Activated CD4-positive, alpha-beta T cell treated with anti-CD3 and anti-CD28 coated beads, Interleukin-2, amount 10 ng/mL, durations not matched to agents 24 days and 14 days (primary cell): ENCODE measurements at regions not wholly inside any gene's neighbourhood (a gene's known extent, or its start where the extent isn't known, plus 50 kb on each side); places are given as distances from the start of the nearest gene placed in this dataset.
"Not testable (repeated sequence)": the region's sequence is repeated elsewhere in the genome, so short reads cannot be mapped to it uniquely, and the experiment has no call there.

ENCODE experiments used
- DNase-seq: peaks from one replicate; pipeline ENCODE4 v3.0.0; 2022
- H3K27ac Mint-ChIP-seq: one replicate; pipeline ENCODE4 v1.8.0; 2022; ENCODE audit warnings: mild to moderate bottlenecking, mixed read lengths
- H3K27me3 Mint-ChIP-seq: one replicate; pipeline ENCODE4 v1.8.0; 2022; ENCODE audit warnings: mixed read lengths
- H3K36me3 Mint-ChIP-seq: one replicate; pipeline ENCODE4 v1.8.0; 2022; ENCODE audit warnings: low read depth, mild to moderate bottlenecking, mixed read lengths
- H3K4me1 Mint-ChIP-seq: one replicate; pipeline ENCODE4 v1.8.0; 2021; ENCODE audit warnings: mixed read lengths
- H3K4me3 Mint-ChIP-seq: one replicate; pipeline ENCODE4 v1.8.0; 2022; ENCODE audit warnings: mild to moderate bottlenecking, moderate library complexity, mixed read lengths
- H3K9me3 Mint-ChIP-seq: one replicate; pipeline ENCODE4 v1.8.0; 2021; ENCODE audit warnings: mixed read lengths
- intact Hi-C: fragments of 100-400 bp; cut with micrococcal nuclease; formaldehyde crosslinking; loops from one replicate; pipeline ENCODE4 v1.15.1; 2023

DNA sequence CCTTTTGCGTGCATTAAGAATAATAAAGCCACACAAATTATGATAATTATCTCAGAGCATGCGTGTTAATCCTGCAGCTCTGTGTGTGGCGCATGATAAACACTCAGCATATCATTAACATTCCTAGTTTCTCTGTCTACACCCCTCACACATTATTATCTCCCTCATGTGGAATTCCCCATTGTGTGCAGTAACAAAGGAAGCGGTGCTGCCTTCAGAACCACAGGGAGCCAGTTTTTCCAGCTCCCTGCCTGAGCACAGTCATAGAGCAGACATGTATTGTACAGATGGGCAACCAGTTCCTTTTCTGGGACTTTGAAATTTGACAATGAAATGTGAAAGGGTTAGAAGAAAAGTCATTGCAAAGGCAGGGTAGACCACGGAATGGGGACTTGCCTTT lies 1365.5 kb upstream of the CDH9 start:
- H3K4me3 Mint-ChIP-seq: no peak overlapping the region
- no peaks in the 10 kb centered on the region for H3K9me3 Mint-ChIP-seq
- no peaks in the 10 kb centered on the region for H3K4me1 Mint-ChIP-seq
- no peak for DNase-seq
- no peak overlapping the region for H3K27ac Mint-ChIP-seq
- no peaks in the 10 kb centered on the region for H3K27me3 Mint-ChIP-seq
- H3K36me3 Mint-ChIP-seq: no peaks in the 10 kb centered on the region
- intact Hi-C loops: no loop called here

DNA sequence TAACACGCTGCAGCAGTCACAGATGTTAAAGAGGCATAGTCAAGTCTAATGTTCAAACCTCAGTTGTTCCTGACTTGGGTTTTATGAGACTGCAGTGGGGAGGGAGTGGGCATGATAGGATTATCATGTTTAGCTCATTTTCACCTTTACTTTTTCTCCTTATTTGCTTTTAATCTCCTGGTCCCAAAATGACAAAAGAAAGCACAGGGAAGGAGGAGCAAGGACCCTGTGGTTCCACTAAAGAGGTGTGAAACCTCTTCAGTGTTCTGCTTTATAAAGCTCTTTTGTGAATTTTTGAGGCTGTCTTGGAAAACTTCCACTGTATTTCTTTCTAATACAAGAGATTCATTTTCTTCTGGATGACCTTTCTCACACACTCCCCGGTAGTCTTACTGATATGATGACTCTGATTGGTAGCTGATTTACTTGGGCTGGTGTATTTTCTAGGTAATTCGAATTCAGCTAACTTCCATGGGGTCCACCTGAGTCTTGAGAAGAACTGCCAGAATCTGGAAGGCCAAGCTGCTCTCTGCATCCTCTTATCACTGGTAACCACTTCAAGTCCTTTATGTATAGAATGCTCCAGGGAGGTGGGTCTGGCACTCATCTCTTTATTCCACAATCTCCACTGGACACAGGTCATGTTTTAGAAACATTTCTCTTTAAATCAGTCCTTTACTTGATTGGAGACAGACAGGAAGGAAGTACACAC lies 1364.4 kb upstream of the CDH9 start:
- H3K9me3 Mint-ChIP-seq: no peaks in the 10 kb centered on the region
- no peak overlapping the region for H3K27ac Mint-ChIP-seq
- intact Hi-C loops: no loop called here
- H3K4me3 Mint-ChIP-seq: no peak overlapping the region
- H3K27me3 Mint-ChIP-seq: no peaks in the 10 kb centered on the region
- no peaks in the 10 kb centered on the region for H3K4me1 Mint-ChIP-seq
- H3K36me3 Mint-ChIP-seq: no peaks in the 10 kb centered on the region
- DNase-seq: no peak

DNA sequence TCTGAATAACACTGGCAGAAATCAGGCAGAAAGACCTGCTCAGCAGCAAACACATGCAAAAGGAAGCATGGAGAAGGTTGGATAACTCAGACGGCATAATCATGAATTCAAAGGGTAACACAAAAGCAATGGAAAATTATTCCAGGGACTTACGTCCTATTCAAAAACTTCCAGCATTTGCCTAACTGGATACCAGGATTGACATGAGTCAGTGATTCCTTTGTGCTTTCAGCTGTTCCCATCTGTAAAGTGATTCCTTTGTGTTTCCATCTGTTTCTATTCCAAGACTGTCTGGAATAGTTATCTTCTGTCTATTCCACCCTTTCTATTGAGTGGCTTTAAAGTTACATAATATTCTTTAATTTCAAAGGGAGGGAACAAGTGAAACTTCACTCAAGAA lies 1361.7 kb upstream of the CDH9 start:
- intact Hi-C loops: no loop called here
- Mint-ChIP-seq H3K4me3 (no peak overlapping the region), H3K27ac (no peak overlapping the region), H3K36me3 (no peaks in the 10 kb centered on the region), H3K27me3 (no peaks in the 10 kb centered on the region), H3K9me3 (peaks cover 4% of the 10 kb centered on the region), H3K4me1 (no peaks in the 10 kb centered on the region)
- no peak for DNase-seq

DNA sequence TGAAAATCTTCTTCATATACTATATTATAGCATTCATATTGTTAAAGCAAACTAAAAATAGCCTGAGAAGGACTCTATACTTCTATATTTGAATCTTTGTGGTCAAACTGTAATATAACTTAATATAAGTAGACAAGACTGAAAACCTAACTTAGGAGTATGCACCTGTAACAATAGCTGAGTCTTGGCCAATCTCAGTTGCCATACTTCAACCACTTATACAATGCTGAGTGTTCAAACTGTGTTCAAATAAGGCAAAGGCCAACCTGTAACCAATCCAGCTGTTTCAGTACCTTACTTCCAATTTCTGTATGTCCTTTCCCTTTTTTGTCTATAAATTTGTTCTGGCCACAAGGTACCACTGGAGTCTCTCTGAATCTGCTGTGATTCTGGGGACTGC lies 1360.8 kb upstream of the CDH9 start:
- intact Hi-C loops: no loop called here

DNA sequence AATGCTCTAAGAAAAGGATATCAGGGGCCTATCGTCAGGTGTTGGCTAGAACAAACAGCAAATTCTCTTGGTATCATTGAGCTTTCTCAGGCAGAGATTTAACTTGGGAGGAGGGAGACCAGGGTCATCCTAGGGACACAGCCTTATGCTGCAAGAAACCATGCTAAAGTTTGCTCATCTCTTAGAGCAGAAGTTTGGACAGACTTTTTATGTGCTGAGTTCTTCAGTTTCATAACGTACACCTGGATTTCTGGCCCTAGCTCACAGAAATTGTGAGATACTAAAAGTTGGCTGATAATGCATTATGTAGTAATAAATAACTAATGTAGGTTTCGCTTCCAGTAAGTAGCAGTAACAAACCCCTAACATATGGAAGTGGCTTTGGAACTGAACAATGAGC lies 1359.8 kb upstream of the CDH9 start:
- Mint-ChIP-seq H3K4me1 (no peaks in the 10 kb centered on the region), H3K27me3 (no peaks in the 10 kb centered on the region), H3K36me3 (no peaks in the 10 kb centered on the region), H3K27ac (no peak overlapping the region), H3K9me3 (peaks cover 4% of the 10 kb centered on the region), H3K4me3 (no peak overlapping the region)
- DNase-seq: no peak
- intact Hi-C loops: no loop called here

More for the DNA sequence above, 1360.8 kb upstream of the CDH9 start:
- Mint-ChIP-seq H3K36me3 (no peaks in the 10 kb centered on the region), H3K4me1 (no peaks in the 10 kb centered on the region), H3K9me3 (peaks cover 4% of the 10 kb centered on the region), H3K27ac (no peak overlapping the region), H3K27me3 (no peaks in the 10 kb centered on the region), H3K4me3 (no peak overlapping the region)
- no peak for DNase-seq

DNA sequence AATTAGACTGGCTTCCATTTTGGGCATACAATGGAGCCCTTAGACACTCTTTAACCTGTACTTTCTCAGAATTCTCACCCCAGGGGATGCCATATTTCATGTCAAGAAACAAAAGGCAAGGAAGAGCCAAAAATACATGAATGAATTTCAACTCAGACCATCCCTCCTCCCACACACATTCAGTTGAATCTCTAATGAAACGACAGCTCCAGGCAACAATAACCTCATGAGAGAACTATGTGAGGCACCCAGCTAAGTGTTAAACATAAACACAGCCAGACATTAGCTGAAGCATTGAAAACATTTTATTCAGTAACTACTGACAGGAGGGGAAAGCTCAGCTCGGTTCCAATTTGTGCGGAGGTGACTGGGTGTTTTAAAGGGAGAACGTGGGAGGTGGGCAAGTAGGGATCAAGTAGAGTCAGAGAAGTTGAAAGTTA lies 1359.1 kb upstream of the CDH9 start:
- no peaks in the 10 kb centered on the region for H3K27me3 Mint-ChIP-seq
- H3K4me1 Mint-ChIP-seq: no peaks in the 10 kb centered on the region
- no peak for DNase-seq
- no peak overlapping the region for H3K27ac Mint-ChIP-seq
- H3K9me3 Mint-ChIP-seq: peaks cover 6% of the 10 kb centered on the region
- H3K36me3 Mint-ChIP-seq: no peaks in the 10 kb centered on the region
- intact Hi-C loops: no loop called here
- H3K4me3 Mint-ChIP-seq: no peak overlapping the region

DNA sequence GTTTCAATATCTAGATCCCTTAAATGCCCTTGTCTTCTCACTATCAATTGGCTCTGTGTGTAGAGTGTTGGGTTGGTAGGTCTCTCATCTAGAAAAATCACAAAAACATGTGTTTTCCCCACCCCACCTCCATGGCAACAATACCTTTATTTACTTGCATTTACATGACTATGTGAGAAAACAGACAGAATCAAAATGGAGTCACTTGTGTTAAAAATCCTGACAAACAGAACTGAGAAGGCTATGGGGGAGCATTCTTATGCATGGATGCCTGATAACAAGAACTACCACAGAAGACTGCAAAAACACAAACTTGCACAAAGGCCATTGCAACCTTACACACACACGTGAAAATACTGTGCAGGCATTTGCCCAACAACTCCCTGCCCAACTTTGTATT lies 1352.9 kb upstream of the CDH9 start:
- no peaks in the 10 kb centered on the region for H3K27me3 Mint-ChIP-seq
- H3K4me1 Mint-ChIP-seq: no peaks in the 10 kb centered on the region
- DNase-seq: no peak
- H3K27ac Mint-ChIP-seq: no peak overlapping the region
- no peak overlapping the region for H3K4me3 Mint-ChIP-seq
- intact Hi-C loops: no loop called here
- H3K36me3 Mint-ChIP-seq: no peaks in the 10 kb centered on the region
- H3K9me3 Mint-ChIP-seq: peaks cover 3% of the 10 kb centered on the region

DNA sequence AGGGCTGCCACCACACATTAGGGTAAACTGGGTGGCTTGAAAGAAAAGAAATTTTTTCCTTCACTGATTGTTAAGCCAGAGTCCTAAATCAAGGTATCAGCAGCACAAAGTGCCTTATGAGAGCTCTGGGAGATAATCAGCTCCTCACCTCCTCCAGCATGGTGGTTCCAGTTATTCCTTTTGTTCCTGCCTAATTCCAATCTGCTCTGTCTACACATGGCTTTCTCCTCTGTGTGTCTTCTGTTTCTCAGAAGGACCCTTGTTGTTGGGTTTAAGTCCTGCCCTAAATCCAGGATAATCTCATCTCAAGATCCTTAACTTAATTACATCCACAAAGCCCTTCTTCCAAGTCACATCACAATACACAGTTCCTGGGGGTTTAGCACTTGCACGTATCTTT lies 1352.0 kb upstream of the CDH9 start:
- Mint-ChIP-seq H3K4me1 (no peaks in the 10 kb centered on the region), H3K9me3 (peaks cover 3% of the 10 kb centered on the region), H3K36me3 (no peaks in the 10 kb centered on the region), H3K4me3 (no peak overlapping the region), H3K27ac (no peak overlapping the region), H3K27me3 (no peaks in the 10 kb centered on the region)
- no peak for DNase-seq
- intact Hi-C loops: no loop called here

DNA sequence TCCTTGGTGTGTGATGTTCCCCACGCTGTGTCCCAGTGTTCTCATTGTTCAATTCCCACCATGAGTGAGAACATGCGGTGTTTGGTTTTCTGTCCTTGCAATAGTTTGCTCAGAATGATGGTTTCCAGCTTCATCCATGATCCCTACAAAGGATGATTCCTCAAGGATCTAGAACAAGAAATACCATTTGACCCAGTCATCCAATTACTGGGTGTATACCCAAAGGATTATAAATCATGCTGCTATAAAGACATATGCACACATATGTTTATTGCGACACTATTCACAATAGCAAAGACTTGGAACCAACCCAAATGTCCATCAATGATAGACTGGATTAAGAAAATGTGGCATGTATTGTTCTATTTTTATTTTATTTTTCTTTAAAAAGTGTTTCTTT lies 1351.3 kb upstream of the CDH9 start:
- H3K27ac Mint-ChIP-seq, H3K9me3 Mint-ChIP-seq, H3K36me3 Mint-ChIP-seq, H3K27me3 Mint-ChIP-seq, DNase-seq, H3K4me3 Mint-ChIP-seq, H3K4me1 Mint-ChIP-seq, intact Hi-C loops: not testable (repeated sequence)

DNA sequence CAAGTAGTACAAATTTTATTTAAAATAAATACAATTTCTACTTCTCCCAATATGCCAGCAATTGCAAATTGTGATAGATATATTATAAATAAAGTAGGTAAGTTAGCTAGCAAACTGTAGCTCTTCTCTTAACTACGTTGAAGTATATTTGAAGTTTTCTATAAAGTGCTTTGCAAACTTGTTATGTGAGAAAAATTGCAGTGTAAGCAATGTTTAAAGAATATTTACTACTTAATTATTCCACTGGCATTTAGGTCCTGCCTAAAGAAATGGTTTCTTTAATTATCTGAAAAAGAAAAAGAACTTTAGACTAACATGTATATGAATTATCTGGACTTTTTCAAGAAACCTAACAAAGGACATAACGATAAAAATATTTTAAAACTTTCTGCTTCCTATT lies 1350.0 kb upstream of the CDH9 start:
- intact Hi-C loops: no loop called here
- Mint-ChIP-seq H3K9me3 (peaks cover 3% of the 10 kb centered on the region), H3K4me3 (no peak overlapping the region), H3K27ac (no peak overlapping the region), H3K27me3 (no peaks in the 10 kb centered on the region), H3K4me1 (no peaks in the 10 kb centered on the region), H3K36me3 (no peaks in the 10 kb centered on the region)
- no peak for DNase-seq

DNA sequence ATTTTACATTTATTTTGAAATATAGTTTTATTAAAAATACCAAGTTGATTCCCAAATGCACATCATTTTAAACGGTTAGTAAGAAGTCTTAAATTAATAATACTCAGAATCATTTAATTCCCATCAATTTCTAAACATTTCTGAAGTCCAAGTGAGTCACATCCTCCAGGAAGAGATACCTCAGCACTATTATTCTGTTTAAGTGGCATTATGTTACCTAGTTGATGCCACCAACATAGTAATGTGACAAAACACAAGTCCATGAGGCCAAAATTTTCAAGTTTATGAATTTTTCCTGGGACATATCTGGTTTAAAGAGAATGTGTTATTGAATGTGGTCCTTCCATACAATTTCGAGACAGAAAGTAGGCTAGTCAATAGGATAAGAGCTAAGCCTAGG lies 1348.3 kb upstream of the CDH9 start:
- H3K36me3 Mint-ChIP-seq: no peaks in the 10 kb centered on the region
- no peaks in the 10 kb centered on the region for H3K4me1 Mint-ChIP-seq
- no peak overlapping the region for H3K4me3 Mint-ChIP-seq
- no peak overlapping the region for H3K27ac Mint-ChIP-seq
- intact Hi-C loops: no loop called here
- H3K27me3 Mint-ChIP-seq: no peaks in the 10 kb centered on the region
- H3K9me3 Mint-ChIP-seq: no peaks in the 10 kb centered on the region
- no peak for DNase-seq

DNA sequence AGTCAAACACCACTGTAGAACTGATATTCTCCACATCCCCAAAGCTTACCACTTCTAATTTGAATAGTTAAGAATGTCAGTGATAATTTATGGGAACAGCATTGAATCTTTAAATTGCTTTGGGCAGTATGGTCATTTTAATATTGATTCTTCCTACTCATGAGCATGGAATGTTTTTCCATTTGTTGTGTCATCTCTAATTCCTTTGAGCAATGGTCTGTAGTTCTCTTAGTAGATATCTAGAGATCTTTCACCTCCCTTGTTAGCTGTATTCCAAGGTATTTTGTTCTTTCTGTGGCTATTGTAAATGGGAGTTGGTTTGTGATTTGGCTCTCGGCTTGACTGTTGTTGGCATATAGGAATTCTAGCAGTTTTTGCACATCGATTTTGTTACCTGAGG lies 1341.8 kb upstream of the CDH9 start:
- H3K4me3 Mint-ChIP-seq: no peak overlapping the region

DNA sequence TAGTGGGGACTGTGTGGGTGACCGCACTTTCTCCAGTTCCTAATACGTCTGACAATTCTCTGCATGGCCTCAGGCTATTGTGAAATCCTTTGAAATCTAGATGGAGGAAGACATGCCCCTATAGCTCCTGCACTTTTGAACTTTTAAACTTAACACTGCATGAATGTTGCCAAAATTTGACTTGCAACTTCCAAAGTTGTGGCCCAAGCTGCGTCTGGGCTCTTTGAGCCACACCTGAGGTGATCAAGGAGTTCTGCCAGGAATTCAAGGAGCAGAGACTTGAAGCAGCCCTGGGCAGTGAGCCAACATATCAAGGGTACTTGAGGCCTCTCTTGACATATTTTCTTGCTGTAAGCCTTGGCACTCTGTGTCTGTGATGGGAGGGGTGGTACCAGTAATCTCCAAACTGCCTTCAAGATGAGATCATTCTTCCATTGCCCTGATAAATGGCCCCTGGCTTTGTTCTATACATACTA lies 1336.1 kb upstream of the CDH9 start:
- Mint-ChIP-seq H3K27ac (no peak overlapping the region), H3K36me3 (no peaks in the 10 kb centered on the region), H3K9me3 (no peaks in the 10 kb centered on the region), H3K4me3 (no peak overlapping the region), H3K4me1 (no peaks in the 10 kb centered on the region), H3K27me3 (no peaks in the 10 kb centered on the region)
- intact Hi-C loops: no loop called here
- DNase-seq: no peak

More for the DNA sequence above, 1341.8 kb upstream of the CDH9 start:
- Mint-ChIP-seq H3K27me3 (no peaks in the 10 kb centered on the region), H3K9me3 (no peaks in the 10 kb centered on the region), H3K4me1 (no peaks in the 10 kb centered on the region), H3K27ac (no peak overlapping the region), H3K36me3 (no peaks in the 10 kb centered on the region)
- intact Hi-C loops: no loop called here
- no peak for DNase-seq

DNA sequence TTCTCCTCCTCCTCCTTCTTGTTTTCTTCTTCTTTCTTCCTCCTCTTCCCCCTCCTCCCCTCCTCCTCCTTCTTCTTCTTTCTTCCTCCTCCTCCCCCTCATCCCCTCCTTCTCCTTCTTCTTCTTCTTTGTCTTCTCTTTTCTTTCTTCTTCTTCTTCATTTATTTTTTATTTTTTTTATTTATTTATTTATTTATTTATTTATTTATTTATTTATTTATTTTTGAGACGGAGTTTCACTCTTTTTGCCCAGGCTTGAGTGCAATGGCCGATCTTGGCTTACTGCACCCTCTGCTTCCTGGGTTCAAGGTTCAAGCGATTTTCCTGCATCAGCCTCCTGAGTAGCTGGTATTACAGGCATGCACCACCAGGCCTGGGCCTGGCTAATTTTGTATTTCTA lies 1332.5 kb upstream of the CDH9 start:
- intact Hi-C loops: no loop called here

DNA sequence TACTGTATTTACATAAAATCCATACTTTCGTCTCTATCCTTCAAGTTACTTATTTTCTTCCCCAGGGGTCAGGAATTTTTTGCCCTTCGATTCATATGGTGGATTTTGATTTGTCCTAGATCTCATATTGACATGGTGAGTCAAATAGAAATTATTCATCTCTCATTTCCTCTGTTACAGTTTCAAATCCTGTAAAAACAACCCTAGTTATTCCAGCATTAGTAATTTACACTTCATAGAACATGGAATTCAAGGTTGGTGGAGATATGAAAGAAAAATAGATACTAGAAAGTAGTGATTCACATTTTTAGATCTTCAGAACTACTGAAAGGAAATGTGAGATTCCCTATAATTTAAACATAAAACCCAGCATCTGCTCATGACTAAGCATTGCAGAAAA lies 1331.0 kb upstream of the CDH9 start:
- H3K4me1 Mint-ChIP-seq: no peaks in the 10 kb centered on the region
- no peaks in the 10 kb centered on the region for H3K36me3 Mint-ChIP-seq
- intact Hi-C loops: no loop called here
- no peaks in the 10 kb centered on the region for H3K27me3 Mint-ChIP-seq
- DNase-seq: no peak
- H3K27ac Mint-ChIP-seq: no peak overlapping the region
- H3K9me3 Mint-ChIP-seq: peaks cover 9% of the 10 kb centered on the region
- no peak overlapping the region for H3K4me3 Mint-ChIP-seq

More for the DNA sequence above, 1332.5 kb upstream of the CDH9 start:
- no peak for DNase-seq
- no peaks in the 10 kb centered on the region for H3K36me3 Mint-ChIP-seq
- H3K4me3 Mint-ChIP-seq: no peak overlapping the region
- H3K27me3 Mint-ChIP-seq: no peaks in the 10 kb centered on the region
- no peaks in the 10 kb centered on the region for H3K4me1 Mint-ChIP-seq
- no peak overlapping the region for H3K27ac Mint-ChIP-seq
- H3K9me3 Mint-ChIP-seq: peaks cover 9% of the 10 kb centered on the region
